ENCODE measurements at regions not wholly inside any gene's neighbourhood (a gene's known extent, or its start where the extent isn't known, plus 50 kb on each side); places are given as distances from the start of the nearest gene placed in this dataset.

- TF ChIP-seq, protein P1, sequence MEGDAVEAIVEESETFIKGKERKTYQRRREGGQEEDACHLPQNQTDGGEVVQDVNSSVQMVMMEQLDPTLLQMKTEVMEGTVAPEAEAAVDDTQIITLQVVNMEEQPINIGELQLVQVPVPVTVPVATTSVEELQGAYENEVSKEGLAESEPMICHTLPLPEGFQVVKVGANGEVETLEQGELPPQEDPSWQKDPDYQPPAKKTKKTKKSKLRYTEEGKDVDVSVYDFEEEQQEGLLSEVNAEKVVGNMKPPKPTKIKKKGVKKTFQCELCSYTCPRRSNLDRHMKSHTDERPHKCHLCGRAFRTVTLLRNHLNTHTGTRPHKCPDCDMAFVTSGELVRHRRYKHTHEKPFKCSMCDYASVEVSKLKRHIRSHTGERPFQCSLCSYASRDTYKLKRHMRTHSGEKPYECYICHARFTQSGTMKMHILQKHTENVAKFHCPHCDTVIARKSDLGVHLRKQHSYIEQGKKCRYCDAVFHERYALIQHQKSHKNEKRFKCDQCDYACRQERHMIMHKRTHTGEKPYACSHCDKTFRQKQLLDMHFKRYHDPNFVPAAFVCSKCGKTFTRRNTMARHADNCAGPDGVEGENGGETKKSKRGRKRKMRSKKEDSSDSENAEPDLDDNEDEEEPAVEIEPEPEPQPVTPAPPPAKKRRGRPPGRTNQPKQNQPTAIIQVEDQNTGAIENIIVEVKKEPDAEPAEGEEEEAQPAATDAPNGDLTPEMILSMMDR (IDR thresholded peaks at IDR 0.05; ENCODE audit: low read depth, low read length): no peak
- DNase-seq: no peak
- no peaks in the 10 kb centered on the region for H3K9me3 ChIP-seq (ENCODE audit: severe bottlenecking)
- H3K36me3 ChIP-seq: no peaks in the 10 kb centered on the region
- no peak overlapping the region for H3K27ac ChIP-seq
- no peaks in the 10 kb centered on the region for H3K27me3 ChIP-seq (ENCODE audit: insufficient read depth, low read depth, severe bottlenecking)
- H3K4me3 ChIP-seq (ENCODE audit: low read depth, low read length): no peak overlapping the region
These were observed 105.8 kb downstream of the DIO2 start for GRCh38 chr14:80105488-80105994.

- Histone ChIP-seq H3K27ac (no peak overlapping the region), H3K36me3 (no peaks in the 10 kb centered on the region), H3K27me3 (ENCODE audit: insufficient read depth, low read depth, severe bottlenecking) (no peaks in the 10 kb centered on the region), H3K9me3 (ENCODE audit: severe bottlenecking) (no peaks in the 10 kb centered on the region), H3K4me3 (ENCODE audit: low read depth, low read length) (no peak overlapping the region)
- TF ChIP-seq, protein P1 (IDR thresholded peaks at IDR 0.05; ENCODE audit: low read depth, low read length): no peak
- DNase-seq: no peak
These were observed 109.5 kb downstream of the DIO2 start for GRCh38 chr14:80101835-80102234.

GRCh38 chr14:80100681-80101080 lies 110.6 kb downstream of the DIO2 start:
- Histone ChIP-seq H3K27me3 (ENCODE audit: insufficient read depth, low read depth, severe bottlenecking) (no peaks in the 10 kb centered on the region), H3K9me3 (ENCODE audit: severe bottlenecking) (no peaks in the 10 kb centered on the region), H3K36me3 (no peaks in the 10 kb centered on the region), H3K27ac (no peak overlapping the region), H3K4me3 (ENCODE audit: low read depth, low read length) (no peak overlapping the region)
- TF ChIP-seq, protein P1 (IDR thresholded peaks at IDR 0.05; ENCODE audit: low read depth, low read length): no peak
- DNase-seq: no peak

- Histone ChIP-seq H3K27me3 (ENCODE audit: insufficient read depth, low read depth, severe bottlenecking) (no peaks in the 10 kb centered on the region), H3K4me3 (ENCODE audit: low read depth, low read length) (no peak overlapping the region), H3K36me3 (no peaks in the 10 kb centered on the region), H3K27ac (no peak overlapping the region), H3K9me3 (ENCODE audit: severe bottlenecking) (no peaks in the 10 kb centered on the region)
- TF ChIP-seq, protein P1 (IDR thresholded peaks at IDR 0.05; ENCODE audit: low read depth, low read length): no peak
- no peak for DNase-seq
These were observed 115.7 kb downstream of the DIO2 start for GRCh38 chr14:80095623-80096022.

GRCh38 chr14:80087411-80087810 lies 123.9 kb downstream of the DIO2 start:
- Histone ChIP-seq H3K36me3 (no peaks in the 10 kb centered on the region), H3K9me3 (ENCODE audit: severe bottlenecking) (no peaks in the 10 kb centered on the region), H3K4me3 (ENCODE audit: low read depth, low read length) (no peak overlapping the region), H3K27ac (no peak overlapping the region), H3K27me3 (ENCODE audit: insufficient read depth, low read depth, severe bottlenecking) (no peaks in the 10 kb centered on the region)
- DNase-seq: no peak
- TF ChIP-seq, protein P1 (IDR thresholded peaks at IDR 0.05; ENCODE audit: low read depth, low read length): no peak

DNA sequence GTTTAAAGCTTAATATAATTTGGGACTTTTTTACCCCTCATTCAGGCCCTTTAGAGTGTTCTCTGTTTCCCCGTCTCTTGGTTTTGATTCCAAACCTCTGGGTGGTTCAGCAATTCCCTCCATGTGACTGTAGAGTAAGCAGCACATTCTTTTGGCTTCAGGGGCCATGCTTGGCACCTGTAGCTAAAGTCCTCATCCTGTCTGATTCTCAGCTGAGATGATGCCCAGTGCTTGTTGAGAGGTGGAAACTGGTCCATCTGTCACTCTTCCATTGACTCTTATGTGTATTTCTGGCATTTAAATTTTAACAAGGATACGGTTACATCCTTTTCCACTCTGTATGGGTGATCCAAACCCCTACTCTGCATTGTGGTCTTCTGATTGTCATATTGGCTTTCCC lies 127.1 kb downstream of the DIO2 start:
- H3K27ac ChIP-seq: no peak overlapping the region
- H3K9me3 ChIP-seq (ENCODE audit: severe bottlenecking): no peaks in the 10 kb centered on the region
- H3K36me3 ChIP-seq: no peaks in the 10 kb centered on the region
- no peak overlapping the region for H3K4me3 ChIP-seq (ENCODE audit: low read depth, low read length)
- no peak for DNase-seq
- TF ChIP-seq, protein P1 (IDR thresholded peaks at IDR 0.05; ENCODE audit: low read depth, low read length): no peak
- no peaks in the 10 kb centered on the region for H3K27me3 ChIP-seq (ENCODE audit: insufficient read depth, low read depth, severe bottlenecking)
